Erythroblast (primary cell): ENCODE measurements at regions not wholly inside any gene's neighbourhood (a gene's known extent, or its start where the extent isn't known, plus 50 kb on each side); places are given as distances from the start of the nearest gene placed in this dataset.

Source experiments
- GATA1 ChIP-seq: IDR thresholded peaks from 2 replicates; pipeline ENCODE4 v1.6.1; 2011; ENCODE audit warnings: low read depth, mild to moderate bottlenecking, control low read depth, low read length, moderate library complexity
- POLR2A ChIP-seq: IDR thresholded peaks from 2 replicates; pipeline ENCODE4 v1.6.1; 2011; ENCODE audit warnings: mild to moderate bottlenecking, low read length

GRCh38 chr1:173303984-173304383 is 96.9 kb upstream of the TNFSF4 start:
- TF ChIP-seq POLR2A (no peak), GATA1 (no peak)
